PFSK-1 (cell line): ENCODE measurements at regions not wholly inside any gene's neighbourhood (a gene's known extent, or its start where the extent isn't known, plus 50 kb on each side); places are given as distances from the start of the nearest gene placed in this dataset.

ENCODE experiments used
- FOXP2 ChIP-seq: optimal IDR thresholded peaks from 2 replicates; pipeline ENCODE3; 2011; ENCODE audit warnings: borderline replicate concordance, control low read depth, inconsistent platforms; ENCODE audit not compliant: insufficient read depth; ENCODE audit errors: extremely low read length, extremely low read depth
- POLR2AphosphoS5 ChIP-seq: IDR thresholded peaks from 2 replicates; pipeline ENCODE4 v1.6.1; 2012; ENCODE audit warnings: low read depth, mild to moderate bottlenecking, control low read depth, low read length, moderate library complexity
- SIN3A ChIP-seq: IDR thresholded peaks from 2 replicates; pipeline ENCODE4 v1.6.1; 2012; ENCODE audit warnings: mild to moderate bottlenecking, low read length, moderate library complexity, borderline replicate concordance; ENCODE audit not compliant: insufficient read depth
- TAF1 ChIP-seq: IDR thresholded peaks from 2 replicates; pipeline ENCODE4 v1.6.1; 2012; ENCODE audit warnings: low read length, control low read depth, borderline replicate concordance; ENCODE audit not compliant: insufficient read depth
- TF ChIP-seq, protein P1 (sequence below), 2 experiments: IDR thresholded peaks; 2 replicates each; pipeline versions ENCODE4 v1.6.1 to v1.8.0; 2011 to 2012; ENCODE audit warnings: low read depth in 2 of 2, low read length in 2 of 2, control low read depth in 1 of 2, inconsistent platforms in 1 of 2, mild to moderate bottlenecking in 1 of 2, moderate library complexity in 1 of 2; ENCODE audit not compliant: insufficient read depth in 1 of 2

- TF ChIP-seq POLR2AphosphoS5, result no peak
- TF ChIP-seq SIN3A, result no peak
- TF ChIP-seq, protein P1, sequence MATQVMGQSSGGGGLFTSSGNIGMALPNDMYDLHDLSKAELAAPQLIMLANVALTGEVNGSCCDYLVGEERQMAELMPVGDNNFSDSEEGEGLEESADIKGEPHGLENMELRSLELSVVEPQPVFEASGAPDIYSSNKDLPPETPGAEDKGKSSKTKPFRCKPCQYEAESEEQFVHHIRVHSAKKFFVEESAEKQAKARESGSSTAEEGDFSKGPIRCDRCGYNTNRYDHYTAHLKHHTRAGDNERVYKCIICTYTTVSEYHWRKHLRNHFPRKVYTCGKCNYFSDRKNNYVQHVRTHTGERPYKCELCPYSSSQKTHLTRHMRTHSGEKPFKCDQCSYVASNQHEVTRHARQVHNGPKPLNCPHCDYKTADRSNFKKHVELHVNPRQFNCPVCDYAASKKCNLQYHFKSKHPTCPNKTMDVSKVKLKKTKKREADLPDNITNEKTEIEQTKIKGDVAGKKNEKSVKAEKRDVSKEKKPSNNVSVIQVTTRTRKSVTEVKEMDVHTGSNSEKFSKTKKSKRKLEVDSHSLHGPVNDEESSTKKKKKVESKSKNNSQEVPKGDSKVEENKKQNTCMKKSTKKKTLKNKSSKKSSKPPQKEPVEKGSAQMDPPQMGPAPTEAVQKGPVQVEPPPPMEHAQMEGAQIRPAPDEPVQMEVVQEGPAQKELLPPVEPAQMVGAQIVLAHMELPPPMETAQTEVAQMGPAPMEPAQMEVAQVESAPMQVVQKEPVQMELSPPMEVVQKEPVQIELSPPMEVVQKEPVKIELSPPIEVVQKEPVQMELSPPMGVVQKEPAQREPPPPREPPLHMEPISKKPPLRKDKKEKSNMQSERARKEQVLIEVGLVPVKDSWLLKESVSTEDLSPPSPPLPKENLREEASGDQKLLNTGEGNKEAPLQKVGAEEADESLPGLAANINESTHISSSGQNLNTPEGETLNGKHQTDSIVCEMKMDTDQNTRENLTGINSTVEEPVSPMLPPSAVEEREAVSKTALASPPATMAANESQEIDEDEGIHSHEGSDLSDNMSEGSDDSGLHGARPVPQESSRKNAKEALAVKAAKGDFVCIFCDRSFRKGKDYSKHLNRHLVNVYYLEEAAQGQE (IDR thresholded peaks at IDR 0.05; ENCODE audit: insufficient read depth in 1 of 2, low read depth in 2 of 2, low read length in 2 of 2), result no peak
- no peak for TF ChIP-seq TAF1
- no peak for TF ChIP-seq FOXP2
These were observed 1708.8 kb upstream of the C9orf72 start for GRCh38 chr9:29282121-29282520.
